ENCODE measurements at regions not wholly inside any gene's neighbourhood (a gene's known extent, or its start where the extent isn't known, plus 50 kb on each side); places are given as distances from the start of the nearest gene placed in this dataset.
"Not testable (repeated sequence)": the region's sequence is repeated elsewhere in the genome, so short reads cannot be mapped to it uniquely, and the experiment has no call there.

DNA sequence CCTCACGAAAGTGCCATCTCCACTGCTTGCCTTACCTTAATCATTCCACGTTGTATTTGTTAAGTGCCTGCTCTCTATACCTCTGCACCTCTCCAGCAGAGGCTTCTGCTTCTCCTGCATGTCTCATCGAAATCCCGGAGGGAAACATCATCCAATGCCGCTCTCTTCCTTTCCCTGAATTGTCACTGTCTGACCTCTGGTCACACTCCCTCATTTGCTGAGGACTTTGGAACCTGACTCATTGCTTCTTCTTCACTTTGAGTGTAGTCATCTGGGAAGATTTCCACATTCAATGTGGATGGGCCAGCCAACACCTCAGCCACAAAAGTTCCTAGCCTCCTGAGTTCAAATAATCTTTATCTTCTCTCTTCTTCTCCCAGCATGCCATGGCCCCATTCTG, 78.9 kb upstream of the BEND6 start:
- no peak overlapping the region for H3K4me3 ChIP-seq (ENCODE audit: low read depth, low read length)
- TF ChIP-seq, protein P1, sequence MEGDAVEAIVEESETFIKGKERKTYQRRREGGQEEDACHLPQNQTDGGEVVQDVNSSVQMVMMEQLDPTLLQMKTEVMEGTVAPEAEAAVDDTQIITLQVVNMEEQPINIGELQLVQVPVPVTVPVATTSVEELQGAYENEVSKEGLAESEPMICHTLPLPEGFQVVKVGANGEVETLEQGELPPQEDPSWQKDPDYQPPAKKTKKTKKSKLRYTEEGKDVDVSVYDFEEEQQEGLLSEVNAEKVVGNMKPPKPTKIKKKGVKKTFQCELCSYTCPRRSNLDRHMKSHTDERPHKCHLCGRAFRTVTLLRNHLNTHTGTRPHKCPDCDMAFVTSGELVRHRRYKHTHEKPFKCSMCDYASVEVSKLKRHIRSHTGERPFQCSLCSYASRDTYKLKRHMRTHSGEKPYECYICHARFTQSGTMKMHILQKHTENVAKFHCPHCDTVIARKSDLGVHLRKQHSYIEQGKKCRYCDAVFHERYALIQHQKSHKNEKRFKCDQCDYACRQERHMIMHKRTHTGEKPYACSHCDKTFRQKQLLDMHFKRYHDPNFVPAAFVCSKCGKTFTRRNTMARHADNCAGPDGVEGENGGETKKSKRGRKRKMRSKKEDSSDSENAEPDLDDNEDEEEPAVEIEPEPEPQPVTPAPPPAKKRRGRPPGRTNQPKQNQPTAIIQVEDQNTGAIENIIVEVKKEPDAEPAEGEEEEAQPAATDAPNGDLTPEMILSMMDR (IDR thresholded peaks at IDR 0.05; ENCODE audit: low read depth, low read length, missing control alignments) = no peak
- no peak for DNase-seq (ENCODE audit: low read depth)

DNA sequence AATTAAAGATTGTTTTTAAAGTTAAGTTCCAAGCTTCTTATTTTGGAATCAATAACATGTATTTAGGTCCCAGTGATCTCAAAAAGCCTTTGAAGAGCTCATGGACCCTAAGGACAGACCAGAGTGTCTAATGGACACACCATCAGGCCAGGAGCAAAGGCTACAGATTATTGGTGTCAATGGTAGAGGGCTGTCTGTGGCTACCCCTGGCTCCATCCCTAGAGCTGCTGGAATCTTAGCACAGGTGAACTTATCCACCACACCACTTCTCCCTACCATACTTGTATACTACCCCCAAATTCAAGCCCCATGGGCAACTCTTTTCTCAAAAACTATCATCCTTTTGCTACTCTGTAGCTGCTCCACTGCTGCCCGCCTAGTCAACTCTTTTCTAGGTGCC, 79.4 kb upstream of the BEND6 start:
- TF ChIP-seq, protein P1 (IDR thresholded peaks at IDR 0.05; ENCODE audit: low read depth, low read length, missing control alignments) = no peak
- H3K4me3 ChIP-seq (ENCODE audit: low read depth, low read length) = no peak overlapping the region

DNA sequence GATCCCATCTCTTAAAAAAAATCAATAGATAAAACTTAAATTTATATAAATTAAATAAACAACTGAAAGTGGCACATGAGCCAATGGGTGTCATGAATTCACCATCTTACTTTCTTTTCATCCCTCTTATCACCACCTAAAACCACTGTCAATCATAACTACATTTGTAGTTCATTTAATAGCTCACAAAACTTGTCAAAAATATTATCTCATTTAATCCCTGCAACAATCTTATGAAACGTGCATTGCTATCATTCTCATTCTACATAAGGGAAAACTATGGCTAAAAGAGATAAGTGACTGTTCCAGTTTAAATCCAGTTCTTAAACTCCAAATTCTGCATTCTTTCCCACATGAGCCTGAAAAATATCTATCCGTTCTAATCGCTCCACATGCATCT, 80.6 kb upstream of the BEND6 start:
- TF ChIP-seq, protein P1 (IDR thresholded peaks at IDR 0.05; ENCODE audit: low read depth, low read length, missing control alignments) = no peak
- no peak for DNase-seq (ENCODE audit: low read depth)

More for the DNA sequence above, 79.4 kb upstream of the BEND6 start:
- no peak for DNase-seq (ENCODE audit: low read depth)

DNA sequence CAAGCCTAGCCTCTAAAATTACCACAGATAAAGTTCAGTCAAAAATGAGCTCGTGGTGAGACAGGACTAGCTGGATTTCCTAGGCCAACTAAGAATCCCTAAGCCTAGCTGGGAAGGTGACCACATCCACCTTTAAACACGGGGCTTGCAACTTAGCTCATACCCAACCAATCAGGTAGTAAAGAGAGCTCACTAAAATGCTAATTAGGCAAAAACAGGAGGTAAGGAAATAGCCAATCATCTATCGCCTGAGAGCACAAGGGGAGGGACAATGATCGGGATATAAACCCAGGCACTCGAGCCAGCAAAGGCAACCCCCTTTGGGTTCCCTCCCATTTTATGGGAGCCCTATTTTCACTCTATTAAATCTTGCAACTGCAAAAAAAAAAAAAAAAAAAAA, 84.9 kb upstream of the BEND6 start:
- not testable (repeated sequence) for H3K4me3 ChIP-seq (ENCODE audit: low read depth, low read length); DNase-seq (ENCODE audit: low read depth)

More for the DNA sequence above, 80.6 kb upstream of the BEND6 start:
- H3K4me3 ChIP-seq (ENCODE audit: low read depth, low read length) = no peak overlapping the region

DNA sequence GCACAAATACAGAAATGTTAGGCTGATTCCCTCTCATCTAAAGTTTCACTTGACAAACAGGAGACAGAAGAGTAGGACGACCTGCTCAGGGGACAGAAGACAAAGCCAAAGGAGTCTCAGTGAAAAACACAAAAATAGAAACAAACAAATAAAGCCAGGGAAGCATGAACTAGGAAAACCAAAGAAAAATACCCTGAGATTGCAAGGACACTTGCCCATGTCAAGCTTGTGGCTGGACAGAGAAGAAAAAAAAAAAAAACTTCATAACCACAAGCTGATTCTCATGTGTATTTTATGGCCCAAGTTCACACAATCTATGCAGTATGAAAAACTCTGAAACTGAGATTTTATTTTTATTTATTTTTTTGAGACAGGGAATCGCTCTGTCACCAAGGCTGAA, 85.6 kb upstream of the BEND6 start:
- no peak overlapping the region for H3K4me3 ChIP-seq (ENCODE audit: low read depth, low read length)
- no peak for DNase-seq (ENCODE audit: low read depth)
- TF ChIP-seq, protein P1 (IDR thresholded peaks at IDR 0.05; ENCODE audit: low read depth, low read length, missing control alignments) = no peak

DNA sequence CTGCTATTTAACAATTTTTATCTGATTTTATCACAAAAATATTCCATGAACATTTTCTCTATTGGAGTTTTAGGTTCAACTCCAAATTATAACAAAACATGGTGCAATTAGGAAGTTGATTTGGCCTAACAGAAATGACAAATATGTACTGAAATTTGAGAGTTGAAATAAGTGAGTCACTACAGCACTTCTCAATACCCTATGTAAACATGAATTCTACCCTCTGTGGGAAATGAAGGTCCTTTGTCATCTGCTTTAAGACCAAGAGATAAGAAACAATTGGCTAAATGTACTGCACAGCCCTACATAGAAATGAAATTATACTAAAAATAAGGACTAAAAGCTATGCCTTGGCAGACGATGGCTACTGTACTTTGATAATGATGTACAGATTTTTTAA, 86.2 kb upstream of the BEND6 start:
- TF ChIP-seq, protein P1 (IDR thresholded peaks at IDR 0.05; ENCODE audit: low read depth, low read length, missing control alignments) = no peak
- no peak overlapping the region for H3K4me3 ChIP-seq (ENCODE audit: low read depth, low read length)
- DNase-seq (ENCODE audit: low read depth) = no peak

DNA sequence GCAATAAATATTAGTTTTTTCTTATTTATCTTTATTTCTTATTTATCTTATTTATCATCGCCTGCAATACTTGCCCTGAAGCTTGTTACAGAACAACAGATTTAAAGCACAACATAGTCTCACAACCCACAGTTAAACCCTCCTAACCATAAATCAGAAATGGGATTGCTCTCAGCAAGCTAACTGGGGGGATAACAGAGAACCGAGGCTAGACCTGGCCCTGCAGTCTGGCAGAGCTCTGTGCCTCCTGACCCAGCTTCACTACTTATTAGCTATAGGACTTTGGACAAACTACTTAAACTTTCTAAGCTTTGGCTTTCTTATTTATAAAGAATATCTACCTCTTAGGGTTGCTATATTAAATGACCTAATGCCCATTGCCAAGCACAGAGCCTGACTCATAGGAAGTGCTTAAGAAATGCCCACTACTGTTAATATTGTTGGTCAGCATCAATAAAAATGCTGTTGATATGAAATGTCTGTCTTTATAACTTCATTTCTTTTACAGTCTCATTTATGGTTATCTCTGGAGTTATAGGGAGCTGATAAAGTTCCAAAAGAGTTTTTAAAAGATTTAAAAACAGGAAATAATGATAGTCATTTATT, 87.9 kb upstream of the BEND6 start:
- TF ChIP-seq, protein P1 (IDR thresholded peaks at IDR 0.05; ENCODE audit: low read depth, low read length, missing control alignments) = no peak
- no peak for DNase-seq (ENCODE audit: low read depth)

More for the DNA sequence above, 87.9 kb upstream of the BEND6 start:
- no peak overlapping the region for H3K4me3 ChIP-seq (ENCODE audit: low read depth, low read length)

Data from GM12864 (cell line).